ENCODE measurements at regions not wholly inside any gene's neighbourhood (a gene's known extent, or its start where the extent isn't known, plus 50 kb on each side); places are given as distances from the start of the nearest gene placed in this dataset.

- TF ChIP-seq POLR2AphosphoS5 (IDR thresholded peaks at IDR 0.05; ENCODE audit: low read depth, low read length), result no peak
- no peak for TF ChIP-seq POLR2A (IDR thresholded peaks at IDR 0.05; ENCODE audit: low read depth, low read length)
- TF ChIP-seq TAF1 (IDR thresholded peaks at IDR 0.05; ENCODE audit: low read depth, low read length), result no peak
Measured at GRCh38 chr12:78340406-78340805, 509.7 kb downstream of the NAV3 start.

All from GM12891 (cell line).